Right cardiac atrium (tissue), 5 donors: ENCODE measurements at regions not wholly inside any gene's neighbourhood (a gene's known extent, or its start where the extent isn't known, plus 50 kb on each side); places are given as distances from the start of the nearest gene placed in this dataset.
A peak's percentile ranks its signal among the peaks of the same experiment; 100 is the strongest.
"Not testable (repeated sequence)": the region's sequence is repeated elsewhere in the genome, so short reads cannot be mapped to it uniquely, and the experiment has no call there.

Source experiments
- ATAC-seq, 2 donors: fragments of 200-7000 bp; cut with Tn5 transposase; one replicate each; pipeline versions ENCODE4 v1.8.0 to v1.9.1; 2020; ENCODE audit warnings: moderate library complexity in 2 of 2, mild to moderate bottlenecking in 1 of 2
- DNase-seq, 3 donors: peaks; one replicate each; pipeline ENCODE4 v3.0.0-alpha.2; 2020
- H3K27ac ChIP-seq: one replicate; pipeline ENCODE4 v1.5.1; 2013; ENCODE audit warnings: mild to moderate bottlenecking, low read length, control low read depth, moderate library complexity
- H3K27me3 ChIP-seq: one replicate; pipeline ENCODE4 v1.6.1; 2013; ENCODE audit not compliant: control insufficient read depth, insufficient read depth
- H3K4me1 ChIP-seq: one replicate; pipeline ENCODE4 v1.6.1; 2013; ENCODE audit warnings: low read length; ENCODE audit not compliant: control insufficient read depth, insufficient read depth
- H3K4me3 ChIP-seq: one replicate; pipeline ENCODE4 v1.5.1; 2013; ENCODE audit warnings: low read length, control low read depth
- H3K9me3 ChIP-seq: one replicate; pipeline ENCODE4 v1.6.1; 2013; ENCODE audit warnings: low read length; ENCODE audit not compliant: control insufficient read depth
- WGBS: extraction: QIAGEN DNeasy Blood & Tissue Kit; methylation state at CpG from one replicate; pipeline ENCODE4 v1.1.7; 2013; 5-methylcytosine and 5-hydroxymethylcytosine counted together
- intact Hi-C, 4 donors: fragments of 100-400 bp; cut with DNase I; formaldehyde crosslinking; loops; one replicate each; pipeline versions ENCODE4 v1.11.0 to v1.14.0; 2022 to 2023
- donor health status: healthy with polysubstance abuse.
- donor health status: DM: no; HTN: yes; CAD: no.
- donor health status: DM: no; HTN: no; CAD: no.
- donor health status: DM: no; HTN: yes; CAD: no; lungs with severe emphysema.
- donor health status: DM: yes; HTN: yes; CAD: no.

GRCh38 chrX:63235963-63236362, 115.2 kb downstream of the SPIN4 start:
- WGBS = no CpG with 5 or more reads among the region's 2 CpGs
- intact Hi-C loops, H3K9me3 ChIP-seq, H3K4me3 ChIP-seq, H3K27me3 ChIP-seq, H3K27ac ChIP-seq, ATAC-seq, DNase-seq, H3K4me1 ChIP-seq: not testable (repeated sequence)

- H3K27me3 ChIP-seq, H3K4me3 ChIP-seq, H3K27ac ChIP-seq, ATAC-seq, H3K4me1 ChIP-seq, intact Hi-C loops, DNase-seq, H3K9me3 ChIP-seq: not testable (repeated sequence)
- no CpG with 5 or more reads among the region's 10 CpGs for WGBS
These were observed 118.1 kb downstream of the SPIN4 start for GRCh38 chrX:63233013-63233412.

GRCh38 chrX:63218202-63218601, 132.9 kb downstream of the SPIN4 start:
- H3K4me3 ChIP-seq, intact Hi-C loops, H3K27ac ChIP-seq, H3K27me3 ChIP-seq, H3K9me3 ChIP-seq, DNase-seq, H3K4me1 ChIP-seq, ATAC-seq: not testable (repeated sequence)
- WGBS = no CpG with 5 or more reads among the region's 1 CpG

- H3K4me1 ChIP-seq, intact Hi-C loops: not testable (repeated sequence)
- WGBS = no CpG with 5 or more reads among the region's 1 CpG
These were observed 133.6 kb downstream of the SPIN4 start for GRCh38 chrX:63217549-63217948.

GRCh38 chrX:63209645-63210044, 141.5 kb downstream of the SPIN4 start:
- H3K4me1 ChIP-seq, ATAC-seq, DNase-seq, H3K27ac ChIP-seq, H3K9me3 ChIP-seq, intact Hi-C loops, H3K27me3 ChIP-seq, H3K4me3 ChIP-seq: not testable (repeated sequence)
- WGBS = no CpG with 5 or more reads among the region's 1 CpG

More at GRCh38 chrX:63217549-63217948, 133.6 kb downstream of the SPIN4 start:
- DNase-seq, ATAC-seq, H3K9me3 ChIP-seq, H3K27me3 ChIP-seq, H3K27ac ChIP-seq, H3K4me3 ChIP-seq: not testable (repeated sequence)

- WGBS = no CpG with 5 or more reads among the region's 4 CpGs
- DNase-seq, H3K4me3 ChIP-seq, H3K27me3 ChIP-seq, intact Hi-C loops, H3K9me3 ChIP-seq, H3K4me1 ChIP-seq, ATAC-seq, H3K27ac ChIP-seq: not testable (repeated sequence)
These were observed 142.0 kb downstream of the SPIN4 start for GRCh38 chrX:63209128-63209527.

GRCh38 chrX:63204266-63205074, 146.7 kb downstream of the SPIN4 start:
- H3K4me1 ChIP-seq, H3K9me3 ChIP-seq, DNase-seq, H3K4me3 ChIP-seq, intact Hi-C loops, H3K27me3 ChIP-seq, H3K27ac ChIP-seq: not testable (repeated sequence)
- ATAC-seq = peak; percentile 77 to 90
- WGBS = no CpG with 5 or more reads among the region's 7 CpGs

- H3K27ac ChIP-seq, H3K4me3 ChIP-seq, intact Hi-C loops, H3K9me3 ChIP-seq, DNase-seq, H3K4me1 ChIP-seq, H3K27me3 ChIP-seq, ATAC-seq: not testable (repeated sequence)
- WGBS = no CpG with 5 or more reads among the region's 4 CpGs
These were observed 149.1 kb downstream of the SPIN4 start for GRCh38 chrX:63201987-63202386.

GRCh38 chrX:63198693-63199092, 152.4 kb downstream of the SPIN4 start:
- H3K4me1 ChIP-seq, H3K9me3 ChIP-seq, DNase-seq, H3K4me3 ChIP-seq, ATAC-seq, intact Hi-C loops, H3K27me3 ChIP-seq, H3K27ac ChIP-seq: not testable (repeated sequence)
- no CpG with 5 or more reads among the region's 3 CpGs for WGBS

- WGBS = 93% methylated on average over 29 of the region's 29 CpGs
- intact Hi-C loops, H3K27ac ChIP-seq, H3K9me3 ChIP-seq, H3K27me3 ChIP-seq, H3K4me1 ChIP-seq, ATAC-seq, H3K4me3 ChIP-seq: not testable (repeated sequence)
- DNase-seq = peak in 2 of 3 donors; percentile 29 to 36
These were observed 158.6 kb downstream of the SPIN4 start for GRCh38 chrX:63192366-63193041.

GRCh38 chrX:63186137-63186536, 165.0 kb downstream of the SPIN4 start:
- DNase-seq (no peak), ATAC-seq (no peak)
- H3K27ac ChIP-seq = no peak overlapping the region
- no peak overlapping the region for H3K4me3 ChIP-seq
- no peaks in the 10 kb centered on the region for H3K27me3 ChIP-seq
- no peaks in the 10 kb centered on the region for H3K4me1 ChIP-seq
- 73% methylated on average over 1 of the region's 1 CpG for WGBS
- intact Hi-C loops = no loop called here
- H3K9me3 ChIP-seq = no peaks in the 10 kb centered on the region
